ENCODE measurements at regions not wholly inside any gene's neighbourhood (a gene's known extent, or its start where the extent isn't known, plus 50 kb on each side); places are given as distances from the start of the nearest gene placed in this dataset.

DNA sequence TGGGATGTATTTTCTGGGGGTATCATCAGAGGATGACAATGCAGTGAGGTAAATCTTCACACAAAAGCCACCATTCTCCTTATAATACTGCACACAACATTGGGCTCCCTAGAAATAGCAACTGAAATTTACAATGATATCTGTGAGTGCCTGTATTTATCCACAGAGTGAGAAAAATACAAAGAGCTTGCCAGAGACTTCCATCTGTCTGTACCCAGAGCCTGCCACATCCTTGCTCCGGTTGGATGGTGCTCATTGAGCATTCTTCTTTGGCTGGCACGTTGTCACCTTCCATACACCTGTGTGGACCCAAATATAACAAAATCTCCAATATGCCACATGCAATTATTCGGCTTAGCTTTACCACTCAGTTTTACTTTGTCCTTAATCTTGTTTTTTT, 189.5 kb upstream of the UFM1 start:
- no peak overlapping the region for H3K27ac ChIP-seq (ENCODE audit: low read depth)
- Mint-ChIP-seq H3K27me3 (ENCODE audit: insufficient read depth, low read depth, poor library complexity) (no peaks in the 10 kb centered on the region), H3K9me3 (no peaks in the 10 kb centered on the region; the same call in 2 of the 3 replicates), H3K36me3 (ENCODE audit: low read depth) (no peaks in the 10 kb centered on the region), H3K27ac (0 out of 2 replicates have a peak overlapping the region, but pooled peaks have one; percentile 23), H3K4me3 (no peak overlapping the region), H3K4me1 (no peaks in the 10 kb centered on the region)
- DNase-seq (ENCODE audit: low spot score) (no peak), ATAC-seq (no peak)
- H3K27me3 ChIP-seq (ENCODE audit: insufficient read depth), result no peaks in the 10 kb centered on the region
- no peak overlapping the region for H3K4me2 ChIP-seq
- H3F3A ChIP-seq (replicated peaks; ENCODE audit: low read depth), result no peaks in the 10 kb centered on the region
- H4K20me1 ChIP-seq (replicated peaks; ENCODE audit: insufficient read depth), result no peaks in the 10 kb centered on the region
- no peaks in the 10 kb centered on the region for H3K79me2 ChIP-seq (replicated peaks; ENCODE audit: insufficient read depth)
- 0 out of 2 replicates have a peak overlapping the region, but pooled peaks have one; percentile 14 for H2AFZ ChIP-seq
- no peaks in the 10 kb centered on the region for H3K36me3 ChIP-seq (ENCODE audit: insufficient read depth)
- H3K9me2 ChIP-seq (ENCODE audit: insufficient read depth), result no peaks in the 10 kb centered on the region
- H3K4me3 ChIP-seq, result no peak overlapping the region
- TF ChIP-seq, protein P1, sequence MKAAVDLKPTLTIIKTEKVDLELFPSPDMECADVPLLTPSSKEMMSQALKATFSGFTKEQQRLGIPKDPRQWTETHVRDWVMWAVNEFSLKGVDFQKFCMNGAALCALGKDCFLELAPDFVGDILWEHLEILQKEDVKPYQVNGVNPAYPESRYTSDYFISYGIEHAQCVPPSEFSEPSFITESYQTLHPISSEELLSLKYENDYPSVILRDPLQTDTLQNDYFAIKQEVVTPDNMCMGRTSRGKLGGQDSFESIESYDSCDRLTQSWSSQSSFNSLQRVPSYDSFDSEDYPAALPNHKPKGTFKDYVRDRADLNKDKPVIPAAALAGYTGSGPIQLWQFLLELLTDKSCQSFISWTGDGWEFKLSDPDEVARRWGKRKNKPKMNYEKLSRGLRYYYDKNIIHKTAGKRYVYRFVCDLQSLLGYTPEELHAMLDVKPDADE (IDR thresholded peaks at IDR 0.05), result no peak
- TF ChIP-seq, protein P2, sequence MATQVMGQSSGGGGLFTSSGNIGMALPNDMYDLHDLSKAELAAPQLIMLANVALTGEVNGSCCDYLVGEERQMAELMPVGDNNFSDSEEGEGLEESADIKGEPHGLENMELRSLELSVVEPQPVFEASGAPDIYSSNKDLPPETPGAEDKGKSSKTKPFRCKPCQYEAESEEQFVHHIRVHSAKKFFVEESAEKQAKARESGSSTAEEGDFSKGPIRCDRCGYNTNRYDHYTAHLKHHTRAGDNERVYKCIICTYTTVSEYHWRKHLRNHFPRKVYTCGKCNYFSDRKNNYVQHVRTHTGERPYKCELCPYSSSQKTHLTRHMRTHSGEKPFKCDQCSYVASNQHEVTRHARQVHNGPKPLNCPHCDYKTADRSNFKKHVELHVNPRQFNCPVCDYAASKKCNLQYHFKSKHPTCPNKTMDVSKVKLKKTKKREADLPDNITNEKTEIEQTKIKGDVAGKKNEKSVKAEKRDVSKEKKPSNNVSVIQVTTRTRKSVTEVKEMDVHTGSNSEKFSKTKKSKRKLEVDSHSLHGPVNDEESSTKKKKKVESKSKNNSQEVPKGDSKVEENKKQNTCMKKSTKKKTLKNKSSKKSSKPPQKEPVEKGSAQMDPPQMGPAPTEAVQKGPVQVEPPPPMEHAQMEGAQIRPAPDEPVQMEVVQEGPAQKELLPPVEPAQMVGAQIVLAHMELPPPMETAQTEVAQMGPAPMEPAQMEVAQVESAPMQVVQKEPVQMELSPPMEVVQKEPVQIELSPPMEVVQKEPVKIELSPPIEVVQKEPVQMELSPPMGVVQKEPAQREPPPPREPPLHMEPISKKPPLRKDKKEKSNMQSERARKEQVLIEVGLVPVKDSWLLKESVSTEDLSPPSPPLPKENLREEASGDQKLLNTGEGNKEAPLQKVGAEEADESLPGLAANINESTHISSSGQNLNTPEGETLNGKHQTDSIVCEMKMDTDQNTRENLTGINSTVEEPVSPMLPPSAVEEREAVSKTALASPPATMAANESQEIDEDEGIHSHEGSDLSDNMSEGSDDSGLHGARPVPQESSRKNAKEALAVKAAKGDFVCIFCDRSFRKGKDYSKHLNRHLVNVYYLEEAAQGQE (IDR thresholded peaks at IDR 0.05; ENCODE audit: unreplicated experiment), result no peak
- TF ChIP-seq, protein P3, sequence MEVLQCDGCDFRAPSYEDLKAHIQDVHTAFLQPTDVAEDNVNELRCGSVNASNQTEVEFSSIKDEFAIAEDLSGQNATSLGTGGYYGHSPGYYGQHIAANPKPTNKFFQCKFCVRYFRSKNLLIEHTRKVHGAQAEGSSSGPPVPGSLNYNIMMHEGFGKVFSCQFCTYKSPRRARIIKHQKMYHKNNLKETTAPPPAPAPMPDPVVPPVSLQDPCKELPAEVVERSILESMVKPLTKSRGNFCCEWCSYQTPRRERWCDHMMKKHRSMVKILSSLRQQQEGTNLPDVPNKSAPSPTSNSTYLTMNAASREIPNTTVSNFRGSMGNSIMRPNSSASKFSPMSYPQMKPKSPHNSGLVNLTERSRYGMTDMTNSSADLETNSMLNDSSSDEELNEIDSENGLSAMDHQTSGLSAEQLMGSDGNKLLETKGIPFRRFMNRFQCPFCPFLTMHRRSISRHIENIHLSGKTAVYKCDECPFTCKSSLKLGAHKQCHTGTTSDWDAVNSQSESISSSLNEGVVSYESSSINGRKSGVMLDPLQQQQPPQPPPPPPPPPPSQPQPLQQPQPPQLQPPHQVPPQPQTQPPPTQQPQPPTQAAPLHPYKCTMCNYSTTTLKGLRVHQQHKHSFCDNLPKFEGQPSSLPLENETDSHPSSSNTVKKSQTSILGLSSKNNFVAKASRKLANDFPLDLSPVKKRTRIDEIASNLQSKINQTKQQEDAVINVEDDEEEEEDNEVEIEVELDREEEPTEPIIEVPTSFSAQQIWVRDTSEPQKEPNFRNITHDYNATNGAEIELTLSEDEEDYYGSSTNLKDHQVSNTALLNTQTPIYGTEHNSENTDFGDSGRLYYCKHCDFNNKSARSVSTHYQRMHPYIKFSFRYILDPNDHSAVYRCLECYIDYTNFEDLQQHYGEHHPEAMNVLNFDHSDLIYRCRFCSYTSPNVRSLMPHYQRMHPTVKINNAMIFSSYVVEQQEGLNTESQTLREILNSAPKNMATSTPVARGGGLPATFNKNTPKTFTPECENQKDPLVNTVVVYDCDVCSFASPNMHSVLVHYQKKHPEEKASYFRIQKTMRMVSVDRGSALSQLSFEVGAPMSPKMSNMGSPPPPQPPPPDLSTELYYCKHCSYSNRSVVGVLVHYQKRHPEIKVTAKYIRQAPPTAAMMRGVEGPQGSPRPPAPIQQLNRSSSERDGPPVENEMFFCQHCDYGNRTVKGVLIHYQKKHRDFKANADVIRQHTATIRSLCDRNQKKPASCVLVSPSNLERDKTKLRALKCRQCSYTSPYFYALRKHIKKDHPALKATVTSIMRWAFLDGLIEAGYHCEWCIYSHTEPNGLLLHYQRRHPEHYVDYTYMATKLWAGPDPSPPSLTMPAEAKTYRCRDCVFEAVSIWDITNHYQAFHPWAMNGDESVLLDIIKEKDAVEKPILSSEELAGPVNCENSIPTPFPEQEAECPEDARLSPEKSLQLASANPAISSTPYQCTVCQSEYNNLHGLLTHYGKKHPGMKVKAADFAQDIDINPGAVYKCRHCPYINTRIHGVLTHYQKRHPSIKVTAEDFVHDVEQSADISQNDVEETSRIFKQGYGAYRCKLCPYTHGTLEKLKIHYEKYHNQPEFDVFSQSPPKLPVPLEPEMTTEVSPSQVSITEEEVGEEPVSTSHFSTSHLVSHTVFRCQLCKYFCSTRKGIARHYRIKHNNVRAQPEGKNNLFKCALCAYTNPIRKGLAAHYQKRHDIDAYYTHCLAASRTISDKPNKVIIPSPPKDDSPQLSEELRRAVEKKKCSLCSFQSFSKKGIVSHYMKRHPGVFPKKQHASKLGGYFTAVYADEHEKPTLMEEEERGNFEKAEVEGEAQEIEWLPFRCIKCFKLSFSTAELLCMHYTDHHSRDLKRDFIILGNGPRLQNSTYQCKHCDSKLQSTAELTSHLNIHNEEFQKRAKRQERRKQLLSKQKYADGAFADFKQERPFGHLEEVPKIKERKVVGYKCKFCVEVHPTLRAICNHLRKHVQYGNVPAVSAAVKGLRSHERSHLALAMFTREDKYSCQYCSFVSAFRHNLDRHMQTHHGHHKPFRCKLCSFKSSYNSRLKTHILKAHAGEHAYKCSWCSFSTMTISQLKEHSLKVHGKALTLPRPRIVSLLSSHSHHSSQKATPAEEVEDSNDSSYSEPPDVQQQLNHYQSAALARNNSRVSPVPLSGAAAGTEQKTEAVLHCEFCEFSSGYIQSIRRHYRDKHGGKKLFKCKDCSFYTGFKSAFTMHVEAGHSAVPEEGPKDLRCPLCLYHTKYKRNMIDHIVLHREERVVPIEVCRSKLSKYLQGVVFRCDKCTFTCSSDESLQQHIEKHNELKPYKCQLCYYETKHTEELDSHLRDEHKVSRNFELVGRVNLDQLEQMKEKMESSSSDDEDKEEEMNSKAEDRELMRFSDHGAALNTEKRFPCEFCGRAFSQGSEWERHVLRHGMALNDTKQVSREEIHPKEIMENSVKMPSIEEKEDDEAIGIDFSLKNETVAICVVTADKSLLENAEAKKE (CRISPR knock-in tag; IDR thresholded peaks at IDR 0.05), result no peak
- TF ChIP-seq EZH2 (IDR thresholded peaks at IDR 0.05; ENCODE audit: low read depth, unreplicated experiment) (no peak), ZNF331 (CRISPR knock-in tag; IDR thresholded peaks at IDR 0.05; ENCODE audit: low read depth) (no peak), CREB1 (CRISPR knock-in tag; IDR thresholded peaks at IDR 0.05; ENCODE audit: low read depth) (no peak), POLR2AphosphoS5 (IDR thresholded peaks at IDR 0.05; ENCODE audit: low read depth) (no peak)
- H3K4me1 ChIP-seq (ENCODE audit: insufficient read depth), result no peaks in the 10 kb centered on the region
